IMR-90 (cell line): ENCODE measurements at regions not wholly inside any gene's neighbourhood (a gene's known extent, or its start where the extent isn't known, plus 50 kb on each side); places are given as distances from the start of the nearest gene placed in this dataset.

ENCODE experiments used
- BHLHE40 ChIP-seq: fragments of 150-350 bp; IDR thresholded peaks from 2 replicates; pipeline ENCODE4 v1.6.1; 2016; ENCODE audit warnings: mild to moderate bottlenecking, low read depth, low read length
- CEBPB ChIP-seq: IDR thresholded peaks from 2 replicates; pipeline ENCODE4 v1.6.1; 2012; ENCODE audit warnings: low read depth, low read length, improper control_type of control experiment
- MAFK ChIP-seq: IDR thresholded peaks from 2 replicates; pipeline ENCODE4 v1.6.1; 2012; ENCODE audit warnings: low read depth, low read length, improper control_type of control experiment
- MAZ ChIP-seq: IDR thresholded peaks from 2 replicates; pipeline ENCODE4 v1.6.1; 2012; ENCODE audit warnings: low read depth, mild to moderate bottlenecking, low read length, improper control_type of control experiment, moderate library complexity, borderline replicate concordance
- MXI1 ChIP-seq: IDR thresholded peaks from 2 replicates; pipeline ENCODE4 v1.6.1; 2012; ENCODE audit warnings: low read depth, mild to moderate bottlenecking, low read length, moderate library complexity, borderline replicate concordance
- NFE2L2 ChIP-seq: fragments of 150-350 bp; IDR thresholded peaks from 2 replicates; pipeline ENCODE4 v1.6.1; 2016; ENCODE audit warnings: low read depth, mild to moderate bottlenecking, low read length
- POLR2A ChIP-seq: IDR thresholded peaks from 2 replicates; pipeline ENCODE4 v1.6.1; 2012; ENCODE audit warnings: mild to moderate bottlenecking, low read depth, low read length
- RAD21 ChIP-seq: IDR thresholded peaks from 2 replicates; pipeline ENCODE4 v1.6.1; 2012; ENCODE audit warnings: low read length, improper control_type of control experiment
- RCOR1 ChIP-seq: IDR thresholded peaks from 2 replicates; pipeline ENCODE4 v1.6.1; 2012; ENCODE audit warnings: mild to moderate bottlenecking, low read length, improper control_type of control experiment; ENCODE audit not compliant: insufficient replicate concordance
- SMC3 ChIP-seq: fragments of 150-350 bp; IDR thresholded peaks from 2 replicates; pipeline ENCODE4 v1.6.1; 2016; ENCODE audit warnings: low read depth, mild to moderate bottlenecking, antibody characterized with exemption, low read length, moderate library complexity
- TF ChIP-seq, protein P1 (sequence below): conservative IDR thresholded peaks from 2 replicates; pipeline ENCODE4 v1.5.1; 2012; ENCODE audit warnings: mild to moderate bottlenecking, low read depth, low read length, improper control_type of control experiment
- TF ChIP-seq, protein P2 (sequence below): fragments of 150-350 bp; IDR thresholded peaks from 2 replicates; pipeline ENCODE4 v1.6.1; 2016; ENCODE audit warnings: low read depth, mild to moderate bottlenecking, low read length, moderate library complexity, borderline replicate concordance
- TF ChIP-seq, protein P3 (sequence below): fragments of 150-350 bp; IDR thresholded peaks from 2 replicates; pipeline ENCODE4 v1.6.1; 2017; ENCODE audit warnings: mild to moderate bottlenecking, antibody characterized with exemption, low read length, low read depth

DNA sequence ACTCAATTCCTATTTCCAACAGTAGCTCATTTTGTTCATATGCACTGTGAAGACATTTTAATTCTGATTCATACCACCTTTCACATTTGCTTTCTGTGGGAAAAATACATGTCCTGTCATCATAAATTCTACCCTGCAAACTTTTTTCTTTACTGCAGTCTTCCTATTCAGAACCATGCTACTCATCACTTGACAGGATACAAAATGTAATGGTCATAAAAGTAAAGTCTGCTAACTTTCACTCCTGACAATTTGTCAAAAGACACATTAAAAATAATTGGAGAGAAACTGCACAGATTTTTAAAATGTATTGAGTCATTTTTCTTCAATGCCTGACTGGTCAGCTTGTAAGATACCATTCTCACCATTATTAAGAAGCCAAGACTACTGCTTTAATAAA lies 1817.1 kb downstream of the BRINP3 start:
- TF ChIP-seq, protein P1, sequence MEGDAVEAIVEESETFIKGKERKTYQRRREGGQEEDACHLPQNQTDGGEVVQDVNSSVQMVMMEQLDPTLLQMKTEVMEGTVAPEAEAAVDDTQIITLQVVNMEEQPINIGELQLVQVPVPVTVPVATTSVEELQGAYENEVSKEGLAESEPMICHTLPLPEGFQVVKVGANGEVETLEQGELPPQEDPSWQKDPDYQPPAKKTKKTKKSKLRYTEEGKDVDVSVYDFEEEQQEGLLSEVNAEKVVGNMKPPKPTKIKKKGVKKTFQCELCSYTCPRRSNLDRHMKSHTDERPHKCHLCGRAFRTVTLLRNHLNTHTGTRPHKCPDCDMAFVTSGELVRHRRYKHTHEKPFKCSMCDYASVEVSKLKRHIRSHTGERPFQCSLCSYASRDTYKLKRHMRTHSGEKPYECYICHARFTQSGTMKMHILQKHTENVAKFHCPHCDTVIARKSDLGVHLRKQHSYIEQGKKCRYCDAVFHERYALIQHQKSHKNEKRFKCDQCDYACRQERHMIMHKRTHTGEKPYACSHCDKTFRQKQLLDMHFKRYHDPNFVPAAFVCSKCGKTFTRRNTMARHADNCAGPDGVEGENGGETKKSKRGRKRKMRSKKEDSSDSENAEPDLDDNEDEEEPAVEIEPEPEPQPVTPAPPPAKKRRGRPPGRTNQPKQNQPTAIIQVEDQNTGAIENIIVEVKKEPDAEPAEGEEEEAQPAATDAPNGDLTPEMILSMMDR: no peak
- no peak for TF ChIP-seq RAD21
- TF ChIP-seq, protein P2, sequence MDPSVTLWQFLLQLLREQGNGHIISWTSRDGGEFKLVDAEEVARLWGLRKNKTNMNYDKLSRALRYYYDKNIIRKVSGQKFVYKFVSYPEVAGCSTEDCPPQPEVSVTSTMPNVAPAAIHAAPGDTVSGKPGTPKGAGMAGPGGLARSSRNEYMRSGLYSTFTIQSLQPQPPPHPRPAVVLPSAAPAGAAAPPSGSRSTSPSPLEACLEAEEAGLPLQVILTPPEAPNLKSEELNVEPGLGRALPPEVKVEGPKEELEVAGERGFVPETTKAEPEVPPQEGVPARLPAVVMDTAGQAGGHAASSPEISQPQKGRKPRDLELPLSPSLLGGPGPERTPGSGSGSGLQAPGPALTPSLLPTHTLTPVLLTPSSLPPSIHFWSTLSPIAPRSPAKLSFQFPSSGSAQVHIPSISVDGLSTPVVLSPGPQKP: no peak
- no peak for TF ChIP-seq NFE2L2
- TF ChIP-seq POLR2A: no peak
- no peak for TF ChIP-seq SMC3
- no peak for TF ChIP-seq MAZ
- no peak for TF ChIP-seq MXI1
- TF ChIP-seq CEBPB: no peak
- no peak for TF ChIP-seq MAFK
- no peak for TF ChIP-seq RCOR1
- TF ChIP-seq BHLHE40: no peak
- TF ChIP-seq, protein P3, sequence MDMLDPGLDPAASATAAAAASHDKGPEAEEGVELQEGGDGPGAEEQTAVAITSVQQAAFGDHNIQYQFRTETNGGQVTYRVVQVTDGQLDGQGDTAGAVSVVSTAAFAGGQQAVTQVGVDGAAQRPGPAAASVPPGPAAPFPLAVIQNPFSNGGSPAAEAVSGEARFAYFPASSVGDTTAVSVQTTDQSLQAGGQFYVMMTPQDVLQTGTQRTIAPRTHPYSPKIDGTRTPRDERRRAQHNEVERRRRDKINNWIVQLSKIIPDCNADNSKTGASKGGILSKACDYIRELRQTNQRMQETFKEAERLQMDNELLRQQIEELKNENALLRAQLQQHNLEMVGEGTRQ: no peak
